GM18508 (cell line): ENCODE measurements at regions not wholly inside any gene's neighbourhood (a gene's known extent, or its start where the extent isn't known, plus 50 kb on each side); places are given as distances from the start of the nearest gene placed in this dataset.

ENCODE experiments used
- ATAC-seq: cut with Tn5 transposase; IDR thresholded peaks from one replicate; pipeline ENCODE4 v1.9.1; 2021; ENCODE audit warnings: moderate number of reproducible peaks; ENCODE audit not compliant: insufficient read depth, unreplicated experiment

- no peak for ATAC-seq
Observed at GRCh38 chr4:32226204-32226603, 1506.0 kb downstream of the PCDH7 start.

- no peak for ATAC-seq
Observed at GRCh38 chr4:32226733-32227132, 1506.6 kb downstream of the PCDH7 start.

GRCh38 chr4:32243926-32244325, 1523.8 kb downstream of the PCDH7 start:
- ATAC-seq: no peak

DNA sequence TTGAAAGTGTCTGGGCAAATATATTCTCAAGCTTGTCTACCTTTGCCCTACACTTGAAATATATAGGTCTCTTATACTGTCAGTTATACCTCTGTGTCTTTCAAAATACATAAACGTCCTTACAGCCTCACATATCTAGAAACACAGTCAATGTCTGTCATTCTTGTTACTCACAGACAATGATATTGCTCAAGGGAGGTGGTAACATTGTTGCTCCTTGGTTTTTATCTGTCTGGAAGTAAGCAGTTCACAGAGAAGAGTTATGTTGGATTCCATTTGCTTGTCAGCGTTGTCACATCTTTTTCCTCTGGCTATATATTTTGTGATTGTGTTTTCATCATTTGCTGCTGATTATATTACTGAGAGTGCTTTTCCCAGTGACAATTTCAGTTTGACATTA, 1528.9 kb downstream of the PCDH7 start:
- ATAC-seq: no peak

GRCh38 chr4:32251126-32251525, 1531.0 kb downstream of the PCDH7 start:
- ATAC-seq: no peak

GRCh38 chr4:32251926-32252325, 1531.8 kb downstream of the PCDH7 start:
- no peak for ATAC-seq

DNA sequence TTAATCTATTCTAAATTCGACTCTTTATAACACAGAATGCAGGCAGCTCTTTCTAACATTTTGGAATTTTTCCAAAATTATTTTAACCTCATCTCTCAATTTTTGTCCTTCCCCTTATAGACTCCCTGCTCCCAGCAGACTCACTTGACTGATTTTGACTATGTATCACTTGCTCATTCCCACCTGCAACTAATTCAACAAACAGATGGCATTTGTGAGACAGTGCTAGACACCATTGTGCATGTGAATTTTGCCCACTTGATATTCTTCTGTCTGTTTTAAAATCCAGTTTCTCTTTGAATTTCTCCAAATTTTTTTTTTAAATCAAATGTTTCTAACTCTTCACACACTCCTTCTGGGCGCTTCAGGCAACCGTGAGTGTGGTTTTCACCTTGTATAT, 1534.0 kb downstream of the PCDH7 start:
- ATAC-seq: no peak

DNA sequence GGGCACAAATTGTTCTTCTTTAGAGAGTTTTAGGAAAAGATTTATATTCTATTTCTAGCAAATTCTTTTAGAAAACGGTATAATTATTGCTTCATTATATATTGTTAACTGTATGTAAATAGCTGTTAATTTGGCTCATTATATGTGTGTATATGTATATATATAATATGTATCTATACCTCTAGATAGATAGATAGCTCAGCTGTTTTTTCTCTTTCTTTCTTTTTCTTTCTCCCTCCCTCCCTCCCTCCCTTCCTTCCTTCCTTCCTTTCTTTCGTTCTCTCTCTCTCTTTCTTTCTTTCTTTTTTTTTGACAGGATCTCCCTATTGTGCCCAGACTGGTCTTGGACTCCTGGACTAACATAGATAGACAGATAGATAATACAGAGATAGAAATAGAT, 1538.8 kb downstream of the PCDH7 start:
- no peak for ATAC-seq

DNA sequence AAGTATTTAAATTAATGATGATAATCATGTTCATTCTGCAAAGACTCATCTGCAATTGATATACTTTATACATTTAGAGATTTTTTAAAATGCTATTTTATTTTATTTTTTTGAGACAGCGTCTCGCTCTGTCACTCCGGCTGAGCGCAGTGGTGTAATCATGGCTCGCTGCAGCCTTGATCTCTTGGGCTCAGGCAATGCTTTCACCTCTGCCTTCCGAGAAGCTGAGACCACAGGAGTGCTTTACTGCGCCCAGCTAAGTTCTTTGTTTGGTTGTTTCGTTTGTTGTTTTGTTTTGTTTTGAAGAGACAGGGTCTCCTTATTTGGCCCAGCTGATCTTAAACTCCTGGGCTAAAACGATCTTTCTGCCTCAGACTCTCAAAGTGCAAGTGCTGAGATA, 1541.0 kb downstream of the PCDH7 start:
- ATAC-seq: no peak

DNA sequence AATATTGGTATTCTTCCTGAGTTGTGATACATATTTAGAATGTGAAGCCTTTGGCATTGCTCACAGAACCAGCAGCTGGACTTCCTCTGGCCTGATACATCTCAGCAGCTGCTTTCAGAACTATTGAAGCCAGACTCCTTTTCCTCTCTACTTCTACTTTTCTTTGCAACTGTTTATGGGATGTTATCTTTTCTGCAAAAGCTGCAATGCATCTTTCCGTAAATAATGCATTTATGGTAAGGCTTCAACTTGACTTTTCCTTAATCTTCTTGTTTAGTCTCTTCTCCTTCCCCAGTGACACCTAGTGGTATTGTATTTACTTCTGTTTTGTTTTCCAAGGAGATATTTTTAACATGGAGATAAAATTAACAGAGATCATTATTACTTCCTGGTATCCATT, 1548.7 kb downstream of the PCDH7 start:
- ATAC-seq: no peak

DNA sequence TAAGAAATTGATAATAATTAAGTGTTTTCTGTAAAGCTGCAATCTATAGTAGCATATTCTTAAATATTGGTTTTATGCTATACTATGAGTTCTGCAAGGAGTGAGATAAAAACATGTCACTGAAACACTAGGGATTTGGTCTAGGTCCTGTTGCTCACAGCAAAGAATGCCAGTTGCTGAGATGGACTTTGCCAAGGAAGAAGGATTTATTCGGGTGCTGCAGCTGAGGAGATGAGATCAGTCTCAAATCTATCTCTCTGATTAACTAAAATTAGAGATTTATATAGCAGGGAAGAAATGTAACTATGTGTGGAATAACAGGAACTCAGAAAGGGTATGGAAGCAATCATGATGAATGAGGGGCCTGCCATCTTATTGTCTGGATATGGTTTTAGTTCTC, 1569.9 kb downstream of the PCDH7 start:
- no peak for ATAC-seq

- ATAC-seq: no peak
Observed at GRCh38 chr4:32318926-32319325, 1598.8 kb downstream of the PCDH7 start.

- ATAC-seq: no peak
Observed at GRCh38 chr4:32321421-32321820, 1601.3 kb downstream of the PCDH7 start.

GRCh38 chr4:32334759-32335158, 1614.6 kb downstream of the PCDH7 start:
- ATAC-seq: no peak

DNA sequence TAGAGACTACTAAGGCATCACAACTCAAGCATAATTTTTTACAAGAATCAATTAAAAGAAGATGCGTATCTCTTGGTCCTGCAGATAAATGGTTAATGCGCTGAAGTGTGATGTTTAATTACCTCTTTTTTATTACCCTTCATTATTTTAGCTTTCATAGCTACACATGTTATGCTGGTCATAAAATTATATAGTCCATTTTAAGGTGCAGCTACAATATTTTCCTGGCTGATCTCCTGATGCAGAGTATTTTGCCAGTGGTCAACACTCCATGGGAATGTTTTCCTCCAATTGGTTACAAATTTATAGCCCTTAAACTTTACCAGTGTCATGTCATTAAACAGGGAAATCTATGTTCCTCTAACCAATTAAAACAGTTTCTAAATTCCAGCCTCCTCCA, 1617.2 kb downstream of the PCDH7 start:
- no peak for ATAC-seq

DNA sequence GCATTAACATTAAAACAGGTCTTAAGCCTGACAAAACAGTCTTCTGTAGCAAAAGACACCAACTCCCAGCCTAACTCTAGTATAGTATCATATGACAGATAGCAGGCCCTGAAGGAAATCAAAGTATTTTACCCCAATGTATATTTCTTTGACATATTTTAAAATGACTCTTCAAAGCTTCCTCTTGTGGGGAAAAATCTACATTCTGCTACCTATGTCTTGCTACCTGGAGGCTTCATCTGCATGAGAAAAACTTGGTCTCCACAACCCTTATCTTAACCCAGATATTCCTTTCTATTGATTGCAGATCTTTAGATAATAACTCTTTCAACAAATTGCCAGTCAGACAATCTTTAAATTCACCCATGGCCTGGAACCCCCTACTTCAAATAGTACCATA, 1620.4 kb downstream of the PCDH7 start:
- ATAC-seq: no peak

DNA sequence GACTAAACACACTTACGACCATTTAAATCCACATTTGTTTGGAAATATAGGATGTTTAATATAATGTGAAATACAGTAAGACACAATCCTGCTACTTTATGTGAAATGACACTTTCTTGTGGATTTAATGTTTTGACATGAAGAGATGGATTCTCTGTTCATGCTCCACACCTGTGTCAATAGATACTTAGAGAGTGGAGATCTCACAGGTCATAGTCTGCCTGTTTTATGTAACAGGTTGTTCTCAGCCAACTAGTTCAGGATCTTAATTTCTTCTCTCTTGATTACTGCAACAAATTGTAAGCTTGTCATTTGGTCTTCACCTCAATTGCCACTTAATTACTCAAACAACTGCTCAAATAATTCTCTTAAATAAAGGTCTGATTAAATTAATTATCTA, 1621.2 kb downstream of the PCDH7 start:
- ATAC-seq: no peak

GRCh38 chr4:32342054-32342453, 1621.9 kb downstream of the PCDH7 start:
- ATAC-seq: no peak

DNA sequence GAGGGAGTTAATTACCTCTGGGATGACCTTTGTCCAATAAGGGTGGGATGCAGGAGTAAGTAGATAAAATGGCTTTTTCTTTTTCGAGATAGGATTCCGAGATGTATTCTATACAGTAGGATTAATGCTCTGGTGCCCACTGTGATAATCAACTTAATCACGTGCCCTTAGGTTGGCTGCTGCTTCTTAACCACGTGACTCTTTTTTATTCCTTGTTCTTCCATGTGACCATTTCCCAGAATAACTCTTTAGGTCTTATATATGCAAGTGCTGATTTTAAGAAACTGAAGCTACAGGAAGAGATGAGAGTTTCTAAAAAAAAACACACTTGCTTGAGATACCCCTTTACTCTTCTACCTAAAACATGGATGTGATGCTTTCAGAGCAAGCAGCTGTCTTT, 1628.9 kb downstream of the PCDH7 start:
- ATAC-seq: no peak

- ATAC-seq: no peak
Observed at GRCh38 chr4:32374206-32374605, 1654.0 kb downstream of the PCDH7 start.

- ATAC-seq: no peak
Observed at GRCh38 chr4:32393806-32394205, 1673.6 kb downstream of the PCDH7 start.

DNA sequence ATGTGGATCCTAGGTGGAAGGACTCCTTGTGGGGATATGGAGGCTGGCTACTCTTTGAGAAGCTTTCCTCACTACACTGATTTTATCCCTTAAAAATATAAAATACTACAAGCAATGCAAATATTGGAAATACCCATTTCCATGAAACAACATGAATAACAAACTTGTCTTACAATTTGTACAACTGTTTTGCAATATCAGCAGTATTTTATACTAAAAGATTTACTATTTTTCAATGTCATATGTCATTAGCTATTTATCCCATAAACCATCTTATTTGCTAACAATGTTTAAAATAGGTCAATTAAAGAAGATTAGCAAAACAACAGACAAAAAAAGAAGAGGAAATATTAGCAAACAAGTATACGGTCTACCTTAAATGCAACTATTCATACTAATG, 1674.1 kb downstream of the PCDH7 start:
- ATAC-seq: no peak

DNA sequence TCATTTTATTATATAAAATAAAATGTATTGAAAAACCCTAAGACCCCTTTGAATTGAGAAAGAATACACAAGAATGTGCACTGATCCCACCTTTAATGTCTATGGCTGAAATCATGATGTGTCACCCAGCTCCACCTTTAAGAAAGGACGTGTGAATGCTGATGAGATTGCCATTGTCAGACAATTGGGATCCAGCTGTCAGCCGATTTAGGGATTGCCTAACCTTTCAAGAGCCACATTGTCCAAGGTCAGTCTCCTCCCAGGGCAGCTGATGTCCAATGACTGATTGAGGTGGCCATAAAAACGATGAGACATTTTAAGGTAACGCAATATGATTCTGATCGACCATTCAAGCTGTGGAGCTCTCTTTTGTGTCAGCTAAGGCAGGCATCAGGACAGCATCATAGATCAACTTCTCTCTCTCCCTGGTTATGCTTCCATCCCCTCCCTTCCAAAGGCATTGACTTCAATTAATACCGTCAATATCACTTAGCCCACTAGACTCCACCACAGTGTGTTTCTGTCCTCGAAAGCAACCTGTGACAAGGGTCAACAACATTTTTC, 1676.4 kb downstream of the PCDH7 start:
- ATAC-seq: no peak
